Prostate gland (tissue), 2 donors: ENCODE measurements at regions not wholly inside any gene's neighbourhood (a gene's known extent, or its start where the extent isn't known, plus 50 kb on each side); places are given as distances from the start of the nearest gene placed in this dataset.

ENCODE experiments used
- CTCF ChIP-seq, 4 experiments: fragments of 200-600 bp in 2 of 4; fragments of 450-650 bp in 2 of 4; sonication (generic) in 2 of 4; IDR thresholded peaks; 1 replicate in 3 of 4; 2 replicates in 1 of 4; pipeline ENCODE4 v1.5.1; 2016 to 2019; ENCODE audit warnings: antibody characterized with exemption in 4 of 4, mild to moderate bottlenecking in 2 of 4, moderate library complexity in 2 of 4
- POLR2A ChIP-seq: fragments of 450-650 bp; IDR thresholded peaks from one replicate; pipeline ENCODE4 v1.6.1; 2016; ENCODE audit warnings: antibody characterized with exemption, mild to moderate bottlenecking
- POLR2AphosphoS5 ChIP-seq: sonication (generic); formaldehyde crosslinking; IDR thresholded peaks from one replicate; pipeline ENCODE4 v1.6.1; 2017; ENCODE audit warnings: antibody characterized with exemption

- TF ChIP-seq CTCF (IDR thresholded peaks at IDR 0.05) (no peak), POLR2AphosphoS5 (no peak), POLR2A (no peak)
Observed at GRCh38 chr11:96530473-96530872, 140.7 kb downstream of the JRKL start.
